ENCODE measurements at regions not wholly inside any gene's neighbourhood (a gene's known extent, or its start where the extent isn't known, plus 50 kb on each side); places are given as distances from the start of the nearest gene placed in this dataset.

DNA sequence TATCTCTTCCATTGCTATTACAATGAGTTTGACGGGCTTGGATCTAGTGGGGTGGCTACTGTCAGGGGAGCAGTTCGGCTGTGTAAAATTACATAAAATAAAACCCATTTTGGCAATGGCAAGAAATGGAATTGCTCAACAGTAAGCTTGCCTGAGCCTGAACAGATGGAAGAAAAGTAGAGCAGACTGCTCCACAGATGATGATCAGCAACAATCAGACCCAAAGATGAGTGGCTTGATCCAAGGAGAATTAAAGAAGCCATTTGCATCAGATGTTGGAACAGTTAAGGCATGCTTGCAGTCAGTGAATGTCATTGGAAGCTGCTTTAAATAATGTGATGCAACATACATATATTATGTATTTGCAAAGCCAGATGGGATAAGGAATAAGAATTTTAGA is 256.6 kb upstream of the SMIM30 start:
- TF ChIP-seq, protein P1, sequence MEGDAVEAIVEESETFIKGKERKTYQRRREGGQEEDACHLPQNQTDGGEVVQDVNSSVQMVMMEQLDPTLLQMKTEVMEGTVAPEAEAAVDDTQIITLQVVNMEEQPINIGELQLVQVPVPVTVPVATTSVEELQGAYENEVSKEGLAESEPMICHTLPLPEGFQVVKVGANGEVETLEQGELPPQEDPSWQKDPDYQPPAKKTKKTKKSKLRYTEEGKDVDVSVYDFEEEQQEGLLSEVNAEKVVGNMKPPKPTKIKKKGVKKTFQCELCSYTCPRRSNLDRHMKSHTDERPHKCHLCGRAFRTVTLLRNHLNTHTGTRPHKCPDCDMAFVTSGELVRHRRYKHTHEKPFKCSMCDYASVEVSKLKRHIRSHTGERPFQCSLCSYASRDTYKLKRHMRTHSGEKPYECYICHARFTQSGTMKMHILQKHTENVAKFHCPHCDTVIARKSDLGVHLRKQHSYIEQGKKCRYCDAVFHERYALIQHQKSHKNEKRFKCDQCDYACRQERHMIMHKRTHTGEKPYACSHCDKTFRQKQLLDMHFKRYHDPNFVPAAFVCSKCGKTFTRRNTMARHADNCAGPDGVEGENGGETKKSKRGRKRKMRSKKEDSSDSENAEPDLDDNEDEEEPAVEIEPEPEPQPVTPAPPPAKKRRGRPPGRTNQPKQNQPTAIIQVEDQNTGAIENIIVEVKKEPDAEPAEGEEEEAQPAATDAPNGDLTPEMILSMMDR (IDR thresholded peaks at IDR 0.05; ENCODE audit: low read depth, low read length, missing control alignments), result no peak
- in situ Hi-C loops (cut with HindIII; ENCODE audit: low pct_ligation_motif_present, low sequenced_read_pairs), result no loop called here
- no peak for DNase-seq
- Histone ChIP-seq H3K27me3 (replicated peaks) (no peaks in the 10 kb centered on the region), H3K36me3 (replicated peaks) (no peaks in the 10 kb centered on the region), H3K27ac (no peak overlapping the region), H3K4me3 (ENCODE audit: low read depth, low read length) (no peak overlapping the region)

DNA sequence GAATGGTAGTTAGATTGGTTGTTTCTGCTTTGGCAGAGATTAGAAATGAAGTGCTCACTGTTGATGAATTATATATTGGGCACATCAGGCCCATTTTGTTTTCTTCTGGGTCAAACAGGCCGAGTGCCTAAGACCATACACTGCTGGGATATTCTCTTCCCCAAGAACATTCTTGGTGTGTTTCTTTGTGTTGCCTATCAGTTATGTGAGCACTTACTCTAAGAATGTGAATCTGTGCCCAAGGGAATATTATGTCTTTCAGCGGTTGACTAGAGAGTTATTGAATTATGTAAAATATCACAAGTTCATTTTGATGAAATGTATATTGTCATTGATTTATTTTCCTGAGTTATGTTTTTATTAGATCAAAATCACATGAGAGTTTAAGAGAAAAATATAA is 255.5 kb upstream of the SMIM30 start:
- Histone ChIP-seq H3K36me3 (replicated peaks) (no peaks in the 10 kb centered on the region), H3K4me3 (ENCODE audit: low read depth, low read length) (no peak overlapping the region), H3K27ac (no peak overlapping the region), H3K27me3 (replicated peaks) (no peaks in the 10 kb centered on the region)
- TF ChIP-seq, protein P1 (IDR thresholded peaks at IDR 0.05; ENCODE audit: low read depth, low read length, missing control alignments), result no peak
- peak; percentile 14 for DNase-seq
- in situ Hi-C loops (cut with HindIII; ENCODE audit: low pct_ligation_motif_present, low sequenced_read_pairs), result no loop called here

DNA sequence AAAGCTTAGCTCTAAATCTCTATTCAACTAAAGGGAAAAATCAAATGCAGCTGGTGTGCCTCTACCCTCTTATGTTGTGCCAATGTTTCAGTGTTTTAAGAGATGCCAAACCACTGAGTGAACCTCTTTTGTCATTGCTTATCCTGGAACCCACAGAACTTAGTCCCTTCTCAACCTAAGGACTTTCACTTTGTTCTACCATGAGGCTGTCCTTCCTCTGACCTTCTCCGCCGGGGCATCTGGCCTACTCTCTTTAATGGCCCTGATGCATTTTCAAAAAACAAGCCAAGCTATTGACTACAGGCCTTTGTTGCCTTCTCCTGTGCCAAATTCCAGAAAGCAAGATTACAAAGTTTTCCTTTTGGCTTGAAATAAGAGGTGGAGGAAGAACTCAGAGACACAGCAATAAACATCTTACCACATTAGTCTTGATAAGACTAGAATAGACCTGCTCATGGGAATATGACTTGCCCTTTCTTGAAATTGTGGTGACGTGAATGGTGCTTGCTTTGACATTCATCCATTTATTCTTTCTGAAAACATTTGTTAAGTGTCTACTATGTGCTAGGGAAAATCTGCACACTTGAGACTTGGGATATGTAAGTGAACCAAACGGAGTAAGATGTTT is 253.2 kb upstream of the SMIM30 start:
- in situ Hi-C loops (cut with HindIII; ENCODE audit: low pct_ligation_motif_present, low sequenced_read_pairs), result no loop called here
- H3K36me3 ChIP-seq (replicated peaks), result no peaks in the 10 kb centered on the region
- no peak overlapping the region for H3K4me3 ChIP-seq (ENCODE audit: low read depth, low read length)
- H3K27me3 ChIP-seq (replicated peaks), result no peaks in the 10 kb centered on the region
- no peak overlapping the region for H3K27ac ChIP-seq
- no peak for DNase-seq
- TF ChIP-seq, protein P1 (IDR thresholded peaks at IDR 0.05; ENCODE audit: low read depth, low read length, missing control alignments), result no peak

DNA sequence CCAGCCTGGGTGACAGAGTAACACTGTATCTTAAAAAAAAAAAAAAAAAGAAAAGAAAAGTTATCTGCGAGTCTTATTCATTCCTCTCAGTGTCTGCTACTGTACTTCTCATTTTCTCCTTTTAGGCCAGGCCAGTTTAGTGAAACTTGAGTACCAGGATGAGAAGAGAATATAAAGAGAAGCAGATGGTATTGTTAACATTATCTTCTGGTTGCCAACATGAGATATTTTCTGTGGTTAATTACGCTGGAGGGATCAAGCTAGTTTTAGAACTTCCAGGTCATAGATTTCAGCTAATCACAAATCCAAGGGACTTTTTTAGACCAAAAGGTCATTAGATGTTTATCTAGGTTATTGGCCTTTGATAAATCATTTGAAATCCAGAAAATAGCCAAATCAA is 252.6 kb upstream of the SMIM30 start:
- in situ Hi-C loops (cut with HindIII; ENCODE audit: low pct_ligation_motif_present, low sequenced_read_pairs), result no loop called here
- Histone ChIP-seq H3K36me3 (replicated peaks) (no peaks in the 10 kb centered on the region), H3K27ac (no peak overlapping the region), H3K4me3 (ENCODE audit: low read depth, low read length) (no peak overlapping the region), H3K27me3 (replicated peaks) (no peaks in the 10 kb centered on the region)
- TF ChIP-seq, protein P1 (IDR thresholded peaks at IDR 0.05; ENCODE audit: low read depth, low read length, missing control alignments), result no peak
- no peak for DNase-seq

DNA sequence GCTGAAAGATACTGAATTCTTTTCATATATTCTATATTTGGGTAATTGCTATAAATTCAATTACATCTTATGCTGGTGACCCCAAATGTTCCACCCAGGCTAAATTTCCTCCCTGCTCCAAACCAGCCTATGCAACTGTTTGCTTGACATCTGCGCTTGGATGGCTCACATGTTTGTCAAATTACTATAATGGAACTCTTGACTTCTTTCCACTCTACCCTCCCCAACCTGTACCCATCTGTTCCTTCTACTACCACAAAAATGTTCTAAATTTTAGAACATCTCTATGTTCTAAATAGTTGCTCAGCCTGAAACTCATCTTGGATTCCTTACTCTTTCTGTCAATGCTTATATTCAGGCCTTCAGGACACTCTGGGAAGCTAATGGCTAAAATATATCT is 249.9 kb upstream of the SMIM30 start:
- Histone ChIP-seq H3K4me3 (ENCODE audit: low read depth, low read length) (no peak overlapping the region), H3K36me3 (replicated peaks) (no peaks in the 10 kb centered on the region), H3K27ac (no peak overlapping the region), H3K27me3 (replicated peaks) (no peaks in the 10 kb centered on the region)
- DNase-seq, result no peak
- in situ Hi-C loops (cut with HindIII; ENCODE audit: low pct_ligation_motif_present, low sequenced_read_pairs), result no loop called here
- TF ChIP-seq, protein P1 (IDR thresholded peaks at IDR 0.05; ENCODE audit: low read depth, low read length, missing control alignments), result no peak

DNA sequence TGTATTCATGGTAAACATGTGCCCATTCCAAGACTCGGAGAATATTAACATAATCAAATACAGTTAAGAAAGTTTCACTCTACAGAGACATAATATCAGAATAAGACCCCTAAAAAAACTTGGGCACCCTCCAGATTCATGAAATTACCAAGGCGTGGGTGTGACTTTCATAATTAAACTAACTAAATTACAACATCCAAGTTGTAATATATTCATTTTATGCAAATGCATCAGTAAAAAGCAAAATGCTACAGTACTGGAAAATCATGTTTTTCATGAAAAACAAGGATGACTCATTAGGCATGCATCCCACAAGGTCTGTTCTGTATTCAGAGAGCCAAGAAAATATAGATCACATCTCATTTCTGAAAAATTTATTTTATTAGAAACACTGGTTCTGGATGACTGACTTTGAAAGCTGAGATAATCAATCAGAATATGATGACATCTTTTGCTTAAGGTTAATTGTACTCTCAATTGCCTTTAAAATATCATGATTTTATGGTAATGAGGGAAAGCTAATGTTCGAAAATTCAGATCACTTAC is 248.8 kb upstream of the SMIM30 start:
- Histone ChIP-seq H3K4me3 (ENCODE audit: low read depth, low read length) (no peak overlapping the region), H3K36me3 (replicated peaks) (no peaks in the 10 kb centered on the region), H3K27me3 (replicated peaks) (no peaks in the 10 kb centered on the region), H3K27ac (no peak overlapping the region)
- TF ChIP-seq, protein P1 (IDR thresholded peaks at IDR 0.05; ENCODE audit: low read depth, low read length, missing control alignments), result no peak
- in situ Hi-C loops (cut with HindIII; ENCODE audit: low pct_ligation_motif_present, low sequenced_read_pairs), result no loop called here
- DNase-seq, result peak; percentile 1

Data from brain microvascular endothelial cell (primary cell).